GM21717 (cell line): ENCODE measurements at regions not wholly inside any gene's neighbourhood (a gene's known extent, or its start where the extent isn't known, plus 50 kb on each side); places are given as distances from the start of the nearest gene placed in this dataset.

ENCODE experiments used
- ATAC-seq: cut with Tn5 transposase; IDR thresholded peaks from one replicate; pipeline ENCODE4 v1.9.1; 2021; ENCODE audit warnings: mild to moderate bottlenecking, moderate library complexity; ENCODE audit not compliant: unreplicated experiment

DNA sequence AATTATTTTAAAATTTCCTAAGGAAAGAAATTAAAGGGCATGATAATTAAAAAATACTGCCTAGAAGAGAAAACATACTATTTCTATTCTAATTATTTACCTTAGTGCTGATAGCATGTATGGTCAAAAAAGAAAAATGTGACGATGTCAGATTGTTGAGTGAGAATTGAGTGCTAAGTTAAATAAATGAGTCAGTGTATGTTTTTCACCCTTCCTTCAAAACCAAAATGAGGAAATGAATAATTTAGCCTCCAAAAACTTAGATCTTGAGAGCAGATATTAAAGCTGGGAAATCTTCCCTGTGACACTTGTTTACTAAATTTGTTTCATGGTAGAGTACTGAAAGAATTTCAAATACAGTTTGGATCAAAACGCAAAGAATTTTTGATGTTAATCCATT, 58.6 kb upstream of the NYAP2 start:
- no peak for ATAC-seq

DNA sequence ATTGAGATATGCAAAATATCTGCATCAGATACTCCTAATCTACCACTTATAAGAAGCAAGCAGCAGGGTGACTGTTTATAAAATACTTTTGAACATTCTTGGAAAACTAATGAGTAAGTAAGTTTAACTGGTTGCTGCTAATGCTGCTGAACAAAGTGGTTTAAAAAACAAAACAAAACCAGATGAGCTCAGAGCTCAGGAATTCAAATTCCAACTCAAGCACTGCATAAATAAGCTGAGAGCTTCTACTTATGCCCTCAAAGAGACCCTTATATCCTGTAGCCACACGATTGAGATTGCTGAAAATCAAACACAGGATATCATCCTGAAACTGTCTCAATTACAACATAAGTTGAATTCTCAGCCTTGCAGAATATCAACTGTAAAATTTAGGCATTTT, 62.3 kb upstream of the NYAP2 start:
- no peak for ATAC-seq

DNA sequence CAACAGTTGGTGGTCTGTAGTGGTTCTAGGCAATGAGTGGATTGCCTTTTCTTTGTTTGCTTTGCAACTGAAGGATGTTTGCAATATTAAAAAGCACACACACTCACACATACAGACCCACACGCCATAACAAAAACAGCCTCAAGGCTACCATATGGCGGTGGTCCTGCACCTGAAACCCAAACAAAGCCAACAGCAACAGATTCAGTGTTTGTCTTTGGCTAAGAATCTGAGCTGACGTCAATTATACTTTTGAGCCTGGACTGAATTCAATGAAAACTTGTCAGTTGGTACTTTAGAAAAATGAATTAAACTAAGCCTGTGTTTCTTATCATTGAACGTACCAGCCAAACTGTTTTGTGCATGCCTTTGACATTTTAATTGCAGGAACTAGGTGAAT, 65.0 kb upstream of the NYAP2 start:
- no peak for ATAC-seq

DNA sequence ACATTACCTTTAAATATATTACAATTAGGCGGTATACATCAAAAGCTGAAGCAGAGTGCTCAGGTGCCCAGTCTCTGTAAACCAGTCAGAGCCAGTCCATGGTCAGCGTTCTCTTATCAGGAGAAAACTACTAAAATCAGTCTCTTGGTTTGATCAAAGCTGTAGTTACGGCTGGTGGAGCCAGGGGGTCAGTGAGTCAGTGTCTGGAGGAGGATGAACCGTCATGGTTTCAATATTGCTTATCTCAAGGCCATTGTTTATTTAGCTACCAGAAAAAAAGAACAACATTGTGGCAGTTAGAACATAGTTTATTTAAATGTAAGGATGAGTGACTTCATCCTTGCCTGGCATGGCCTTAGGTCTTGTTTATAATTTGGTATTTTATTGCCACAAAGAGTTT, 71.3 kb upstream of the NYAP2 start:
- ATAC-seq, result no peak

DNA sequence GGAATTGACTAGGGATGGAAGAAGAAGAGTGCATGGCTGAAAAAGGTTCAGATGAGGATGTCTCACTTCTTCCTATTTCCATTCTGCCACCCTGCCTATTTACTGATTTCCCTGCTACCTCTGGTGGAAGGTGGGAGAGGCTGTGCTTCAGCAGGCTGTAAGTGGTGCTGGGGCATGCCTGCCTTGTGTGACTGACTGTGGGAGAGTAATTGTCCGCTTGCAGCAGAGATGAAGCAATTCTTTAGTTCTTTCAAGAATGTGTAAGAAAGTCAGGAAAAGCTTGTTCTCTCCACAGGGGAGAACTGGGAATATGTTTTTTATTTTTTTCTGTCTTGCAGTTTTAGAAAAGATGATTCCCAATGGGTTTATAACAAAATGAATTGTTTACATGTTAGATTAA, 72.5 kb upstream of the NYAP2 start:
- ATAC-seq, result no peak

DNA sequence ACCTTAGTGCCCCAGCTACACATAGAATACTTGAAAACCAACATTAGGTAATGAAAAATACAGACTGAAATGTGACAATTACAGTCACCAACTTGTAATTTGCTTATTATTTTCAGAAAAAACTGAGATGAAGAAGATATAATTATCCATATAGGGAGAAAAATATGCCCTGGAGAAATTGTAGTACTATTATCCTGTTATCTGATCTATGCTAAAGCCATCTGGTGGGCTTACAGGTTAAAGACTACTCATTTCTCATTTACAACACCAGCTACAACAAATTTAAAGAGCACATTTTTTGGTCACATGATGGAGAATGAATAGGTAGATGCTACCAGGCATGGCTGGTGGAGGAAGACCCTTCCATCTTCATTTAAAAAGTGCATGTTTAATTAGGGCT, 79.6 kb upstream of the NYAP2 start:
- no peak for ATAC-seq

DNA sequence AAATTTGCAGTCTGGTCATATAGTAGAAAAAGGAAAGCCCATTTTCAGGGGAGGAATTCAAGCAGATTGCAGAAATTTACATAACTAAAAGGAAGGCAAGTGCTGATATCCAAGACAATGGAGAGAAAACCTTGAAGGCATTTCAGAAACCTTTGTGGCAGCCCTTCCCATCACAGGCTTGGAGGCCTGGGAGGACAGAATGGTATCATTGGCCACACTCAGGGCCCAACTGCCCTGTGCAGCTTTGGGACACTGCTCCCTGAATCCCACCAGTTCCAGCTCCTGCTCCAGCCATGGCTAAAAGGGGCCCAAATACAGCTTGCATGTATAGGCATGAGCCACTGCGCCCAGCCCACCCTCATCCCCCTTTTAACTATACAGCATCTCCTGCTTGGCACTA, 81.1 kb upstream of the NYAP2 start:
- no peak for ATAC-seq

DNA sequence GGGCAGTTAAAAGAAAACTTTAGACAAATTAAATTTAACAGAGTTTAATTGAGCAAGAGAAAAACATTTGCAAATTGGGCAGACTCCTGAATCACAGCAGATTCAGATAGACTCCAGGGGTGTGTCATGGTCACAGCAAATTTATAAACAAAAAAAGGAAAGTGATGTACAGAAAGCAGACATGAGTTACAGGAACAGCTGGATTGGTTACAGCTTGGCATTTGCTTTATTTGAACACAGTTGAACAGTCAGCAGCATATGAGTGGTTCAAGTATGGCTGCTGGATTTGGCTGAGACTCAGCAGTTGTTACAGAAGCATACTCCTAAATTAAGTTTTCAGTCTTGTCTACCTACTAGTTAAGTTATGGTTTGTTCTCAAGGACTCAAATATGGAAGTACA, 82.3 kb upstream of the NYAP2 start:
- no peak for ATAC-seq

DNA sequence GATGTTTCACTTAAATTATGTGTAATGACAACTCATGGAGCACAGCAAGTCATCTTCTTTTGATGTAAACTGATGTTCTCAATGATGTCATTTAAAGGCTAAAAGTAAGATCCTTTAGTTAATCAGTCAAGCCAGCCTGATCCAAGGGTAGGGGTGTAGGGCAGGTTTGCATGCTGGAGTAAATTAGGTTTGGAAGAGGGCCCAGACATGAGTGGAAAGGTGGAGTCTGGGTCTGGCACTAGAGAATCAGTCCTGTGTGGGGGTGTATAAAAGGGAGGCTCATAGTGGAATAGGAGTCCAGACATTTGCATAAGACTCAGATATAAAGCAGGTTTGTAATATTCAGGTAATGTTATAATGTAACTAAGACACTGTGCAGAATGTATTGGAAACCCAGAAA, 88.8 kb upstream of the NYAP2 start:
- no peak for ATAC-seq

DNA sequence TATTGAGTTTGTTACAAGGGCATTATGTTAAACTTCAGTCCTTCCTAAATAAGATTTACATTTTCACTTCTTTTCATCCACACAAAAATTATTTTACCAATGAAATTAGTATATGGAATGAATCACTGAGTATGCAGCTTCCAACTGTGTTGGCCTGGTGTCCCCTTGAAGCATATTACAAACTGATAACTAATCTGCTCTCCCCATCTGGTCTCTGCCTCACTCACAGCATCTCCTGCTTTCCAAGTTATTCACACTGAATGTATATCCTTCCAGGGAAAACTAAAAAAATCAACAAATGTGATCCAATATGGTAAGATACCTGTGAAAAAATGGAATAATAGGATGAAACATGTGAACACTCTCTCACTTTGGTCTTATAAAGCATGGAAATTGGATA, 90.0 kb upstream of the NYAP2 start:
- no peak for ATAC-seq

DNA sequence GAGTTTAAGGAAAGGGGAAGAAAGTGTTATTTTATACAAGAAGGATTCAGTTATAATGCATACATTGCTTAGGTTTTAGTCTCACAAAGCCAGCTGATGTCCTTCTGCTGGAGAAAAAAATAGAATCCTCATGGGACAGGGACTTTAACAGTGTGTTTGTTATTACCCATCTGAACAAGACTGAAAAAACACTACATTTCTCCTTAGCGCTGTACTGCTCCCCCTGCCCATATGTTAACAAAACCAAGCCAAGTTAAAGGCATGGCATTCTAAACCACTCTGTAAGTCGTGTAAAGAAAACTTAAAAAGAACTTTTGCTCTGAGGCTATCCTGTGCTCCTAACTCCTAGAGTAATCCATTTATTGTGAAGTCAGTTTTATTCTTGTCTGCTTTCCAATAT, 102.6 kb upstream of the NYAP2 start:
- ATAC-seq, result no peak

DNA sequence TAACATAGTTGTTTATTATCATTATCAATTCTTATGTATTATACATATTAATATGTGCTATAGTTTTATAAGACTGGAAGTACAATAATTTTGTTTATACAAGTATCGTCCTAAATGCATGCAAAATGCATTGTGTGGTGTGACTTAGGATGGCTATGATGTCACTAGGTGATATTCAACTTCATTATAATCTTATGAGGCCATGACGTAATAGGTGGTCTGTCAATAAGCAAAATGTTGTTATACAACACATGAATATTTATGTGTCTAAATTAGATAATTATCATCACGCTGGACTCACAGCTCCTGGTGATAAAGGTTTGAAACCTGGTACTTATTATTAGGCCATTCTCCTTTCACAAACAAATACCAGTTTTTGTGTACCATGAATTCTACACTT, 104.4 kb upstream of the NYAP2 start:
- no peak for ATAC-seq

DNA sequence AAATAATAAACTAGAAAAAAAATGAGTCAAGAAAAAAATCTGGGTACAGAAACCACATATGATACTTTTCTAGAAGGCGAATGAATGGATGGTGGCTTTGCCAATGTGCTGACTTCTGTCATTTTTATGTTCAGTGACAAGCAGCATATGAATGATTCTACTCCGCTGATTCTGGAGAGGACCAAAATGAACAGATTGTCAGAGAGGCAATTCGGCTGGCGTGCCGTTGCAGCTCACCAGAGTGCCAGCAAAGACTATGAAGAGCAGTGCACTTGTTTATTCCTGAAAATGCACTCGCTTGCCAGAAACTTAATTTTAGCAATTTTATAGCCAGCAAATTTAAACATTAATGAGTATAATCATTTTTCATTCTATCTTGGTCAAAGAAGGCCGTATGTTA, 105.9 kb upstream of the NYAP2 start:
- ATAC-seq, result no peak

DNA sequence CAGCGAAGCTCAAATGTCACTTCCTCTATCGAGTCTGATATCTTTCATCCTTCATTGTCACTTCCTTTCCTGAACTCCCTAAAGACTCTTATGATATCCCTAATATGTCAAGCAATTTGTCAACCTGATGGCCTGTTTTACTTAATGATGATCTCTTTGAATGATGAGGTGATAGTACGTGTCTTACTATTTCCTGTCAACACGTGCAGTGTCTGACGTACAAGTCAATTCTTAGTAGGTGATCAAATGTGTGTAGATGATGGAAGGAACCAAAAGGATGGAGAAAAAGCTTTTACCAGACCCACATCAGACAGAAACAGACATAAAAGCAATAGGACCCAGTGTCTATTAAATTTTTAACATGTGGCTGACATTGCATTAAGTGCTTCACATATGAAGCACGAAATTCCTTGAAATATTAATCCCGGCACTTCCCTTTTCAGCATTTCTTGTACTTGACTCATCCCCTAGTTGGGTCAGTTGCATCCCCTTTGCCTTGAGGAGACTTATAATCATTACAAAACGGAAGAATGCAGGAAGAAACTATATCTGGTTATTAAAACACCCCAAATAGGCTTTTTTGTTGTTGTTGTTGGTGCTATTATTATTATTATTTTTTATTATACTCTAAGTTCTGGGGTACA, 108.6 kb upstream of the NYAP2 start:
- no peak for ATAC-seq

DNA sequence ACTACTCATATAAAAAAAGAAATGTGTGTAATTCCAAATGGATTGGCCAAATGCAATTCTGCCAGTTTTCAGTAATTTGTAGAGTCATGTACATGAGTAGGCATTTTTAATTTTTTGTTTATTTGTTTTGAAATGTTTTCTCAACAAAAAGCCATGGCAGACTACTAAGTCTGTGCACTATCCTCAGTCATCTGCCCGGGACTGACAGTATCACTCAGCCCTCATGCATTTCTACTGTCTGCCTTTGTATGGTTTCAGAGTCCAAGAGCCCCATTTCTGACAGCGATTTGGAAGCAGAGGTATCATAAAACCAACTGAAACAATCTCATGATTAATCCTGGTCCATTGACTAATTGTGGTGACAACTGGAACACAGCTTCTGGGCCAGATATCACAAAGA, 109.9 kb upstream of the NYAP2 start:
- no peak for ATAC-seq

DNA sequence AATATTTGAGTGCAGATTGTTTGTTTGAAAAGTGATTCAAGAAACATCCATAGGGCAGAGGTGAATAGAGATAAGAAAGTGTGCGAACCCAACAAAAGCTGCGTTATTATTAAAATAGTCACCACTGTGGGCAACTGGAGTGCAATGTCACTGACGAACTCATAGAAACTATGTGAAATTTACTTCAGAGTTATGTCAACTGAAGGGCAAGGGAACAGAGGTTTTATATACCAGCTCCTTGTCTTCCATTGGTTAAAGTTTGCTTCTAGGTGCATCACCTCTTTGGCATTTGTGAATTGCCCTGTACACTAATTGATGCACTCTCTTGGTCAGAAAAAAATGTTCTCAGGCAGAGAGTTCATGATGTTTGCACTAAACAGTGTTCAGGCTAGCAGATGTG, 110.5 kb upstream of the NYAP2 start:
- no peak for ATAC-seq

DNA sequence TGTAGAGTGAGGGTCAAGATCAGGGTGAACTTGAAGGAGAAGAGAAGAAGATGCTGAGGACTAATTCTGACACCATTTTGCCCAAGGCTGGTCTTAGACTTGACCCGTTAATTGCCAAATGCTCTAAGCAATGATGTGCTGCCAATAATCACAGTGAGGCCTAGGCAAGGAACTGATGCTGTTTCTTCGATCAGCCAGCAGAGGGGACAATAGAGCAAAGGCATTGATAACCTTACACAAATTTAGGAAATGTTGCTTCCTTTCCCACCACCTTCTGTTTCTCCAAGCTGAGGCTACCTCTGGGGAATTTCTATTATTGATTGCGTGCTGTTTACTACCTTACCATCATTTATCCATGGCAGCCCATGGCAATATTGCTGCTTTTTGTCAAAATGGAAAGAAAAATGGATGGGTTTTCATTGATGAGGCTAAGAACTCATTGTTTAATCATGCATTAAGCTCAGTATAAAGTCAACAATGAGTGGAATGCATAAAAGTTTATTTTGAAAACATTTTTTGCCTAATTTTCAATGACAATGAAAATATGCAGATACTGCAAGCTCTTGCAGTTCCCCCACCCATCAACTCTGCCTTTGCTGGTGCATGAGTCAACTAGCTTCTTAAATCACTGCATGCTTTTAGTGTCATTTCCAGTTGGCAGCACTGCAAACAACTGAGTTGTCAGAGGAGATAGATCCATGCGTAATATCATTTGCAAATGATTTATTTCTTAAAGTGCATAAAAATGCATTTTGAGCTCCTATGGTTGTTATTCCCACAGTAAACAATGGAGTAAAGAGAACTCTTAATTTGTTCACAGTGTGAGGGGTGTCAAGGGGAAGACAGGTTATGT, 116.4 kb upstream of the NYAP2 start:
- ATAC-seq, result peak; percentile 93

DNA sequence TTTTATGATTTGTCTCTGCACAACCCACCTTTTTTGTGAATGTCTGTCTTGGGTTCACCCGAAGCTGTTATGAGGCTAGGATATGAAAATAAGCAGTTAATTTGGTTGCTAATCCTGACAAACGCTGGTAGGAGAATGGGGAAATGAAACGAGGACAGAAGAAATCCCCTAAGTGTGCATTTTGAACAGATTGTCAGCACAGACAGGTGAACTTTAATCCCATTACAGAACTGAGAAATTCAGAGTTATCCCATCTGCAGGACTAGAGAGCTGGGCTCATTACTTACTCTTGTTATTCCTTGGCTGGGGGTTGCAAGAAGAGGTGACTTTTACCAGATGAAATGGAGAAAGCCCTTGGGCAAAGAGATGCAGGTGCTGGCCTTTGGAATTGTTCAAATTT, 123.3 kb upstream of the NYAP2 start:
- ATAC-seq, result peak; percentile 89

DNA sequence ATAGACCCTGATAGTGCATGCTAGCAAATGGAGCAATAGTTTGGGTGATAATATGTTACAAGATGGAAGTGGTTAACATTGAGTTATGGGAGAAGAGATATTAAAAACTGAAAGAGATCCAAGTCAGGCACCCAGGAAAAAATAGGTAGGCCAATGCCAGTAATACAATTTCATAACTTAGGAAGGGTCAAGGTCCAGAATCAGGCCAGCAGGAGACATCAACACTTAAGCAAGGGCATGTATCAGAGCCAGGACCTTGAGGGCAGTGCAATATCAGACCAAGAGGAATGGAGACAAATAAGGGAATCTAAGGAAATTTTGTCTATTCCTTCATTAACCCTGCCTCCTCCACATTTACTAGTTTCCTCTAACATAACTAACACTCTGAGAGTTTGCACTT, 124.1 kb upstream of the NYAP2 start:
- ATAC-seq, result no peak

DNA sequence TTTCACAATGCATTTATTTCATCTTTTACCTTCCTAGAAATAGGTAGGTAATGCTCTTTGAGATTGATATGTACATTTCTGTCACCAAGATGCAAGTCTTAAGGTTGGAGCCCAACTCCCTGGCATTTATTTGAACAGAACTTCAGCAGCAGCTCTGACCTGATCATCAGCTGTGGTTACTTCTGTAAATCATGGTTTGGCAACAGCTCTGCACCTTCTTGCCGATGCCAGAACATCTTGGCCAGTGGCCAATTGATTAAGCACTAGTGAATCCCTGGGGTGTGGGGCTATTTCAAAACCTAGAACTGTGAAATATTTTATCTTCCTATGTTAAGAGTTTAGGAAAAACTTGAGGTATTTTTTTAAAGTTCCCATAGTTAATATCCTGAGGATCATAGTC, 124.8 kb upstream of the NYAP2 start:
- ATAC-seq, result no peak

DNA sequence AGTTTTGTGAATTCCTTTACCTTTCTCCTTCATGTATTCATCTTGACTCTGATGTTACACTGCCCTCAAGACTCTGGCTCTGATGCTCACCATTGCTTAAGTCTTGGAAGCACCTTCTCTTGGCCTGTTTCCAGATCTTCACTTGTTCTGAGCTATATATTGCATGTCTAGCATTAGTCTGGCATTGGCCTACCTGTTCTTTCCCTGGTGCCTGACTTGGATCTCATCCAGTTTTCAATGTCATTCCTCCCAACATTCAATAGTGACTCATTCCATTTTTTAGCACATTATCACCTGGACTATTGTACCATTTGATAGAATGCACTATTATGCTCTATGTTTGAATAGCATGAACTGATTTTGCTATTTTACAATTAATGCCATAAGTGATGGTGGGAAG, 127.3 kb upstream of the NYAP2 start:
- no peak for ATAC-seq

DNA sequence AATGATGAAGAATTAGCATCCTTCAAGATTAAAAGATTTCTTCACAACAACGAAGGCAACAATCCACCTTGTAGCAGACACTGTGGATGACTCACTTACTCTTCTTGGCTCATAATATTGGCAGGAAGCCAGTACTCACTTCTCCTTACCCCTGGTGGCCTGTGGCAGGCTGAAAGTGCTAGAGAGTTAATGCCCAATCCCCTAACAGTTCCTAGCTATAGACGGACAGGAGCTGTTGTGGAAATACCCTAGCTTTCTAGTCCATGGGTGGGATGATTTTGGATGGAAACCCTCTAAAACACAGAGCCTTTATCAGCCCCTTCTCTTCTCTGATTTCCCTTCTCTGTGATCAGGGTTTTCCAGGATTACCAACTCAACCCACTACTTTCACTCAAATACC, 128.6 kb upstream of the NYAP2 start:
- peak; percentile 100 for ATAC-seq

DNA sequence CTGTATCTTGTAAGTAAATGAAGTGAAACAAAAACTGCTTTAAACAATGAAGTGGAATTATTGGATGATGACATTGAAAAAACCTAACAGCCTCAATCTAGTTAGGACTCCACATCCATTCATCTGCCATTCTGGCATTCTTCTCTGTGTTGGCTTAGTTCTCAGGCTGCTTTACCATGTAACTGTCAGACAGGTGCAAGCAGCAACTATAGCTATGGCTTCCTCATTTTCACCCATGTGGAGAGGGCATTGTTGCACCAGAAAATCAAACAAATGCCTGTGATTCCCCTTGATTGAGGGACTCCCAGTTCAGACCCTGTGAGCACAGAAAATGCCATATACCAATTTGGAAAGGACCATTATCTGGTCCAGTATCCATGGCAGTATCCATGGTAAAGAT, 129.5 kb upstream of the NYAP2 start:
- ATAC-seq, result no peak
